ENCODE measurements at regions not wholly inside any gene's neighbourhood (a gene's known extent, or its start where the extent isn't known, plus 50 kb on each side); places are given as distances from the start of the nearest gene placed in this dataset.
"Not testable (repeated sequence)": the region's sequence is repeated elsewhere in the genome, so short reads cannot be mapped to it uniquely, and the experiment has no call there.

- no peaks in the 10 kb centered on the region for H3K9me3 ChIP-seq (ENCODE audit: control insufficient read depth in 2 of 2, insufficient read depth in 1 of 2, low read depth in 1 of 2, low read length in 1 of 2)
- H3K27ac ChIP-seq (ENCODE audit: low read depth in 2 of 2, low read length in 1 of 2), result no peak overlapping the region
- H3K27me3 ChIP-seq (ENCODE audit: control insufficient read depth in 1 of 2, insufficient read depth in 2 of 2, low read length in 2 of 2), result no peaks in the 10 kb centered on the region
- no peaks in the 10 kb centered on the region for H3K36me3 ChIP-seq (ENCODE audit: control insufficient read depth in 2 of 2, insufficient read depth in 2 of 2, low read length in 1 of 2)
- no peak overlapping the region for H3K4me3 ChIP-seq (ENCODE audit: low read depth in 1 of 2, low read length in 2 of 2)
- 64 to 73% methylated on average over 5 of the region's 5 CpGs for WGBS, 2 donors
- H3K4me1 ChIP-seq (ENCODE audit: control insufficient read depth in 2 of 2, insufficient read depth in 2 of 2, low read length in 1 of 2), result no peaks in the 10 kb centered on the region
Measured at GRCh38 chr5:124030043-124030491, 518.1 kb downstream of the CSNK1G3 start.

- Histone ChIP-seq H3K9me3 (ENCODE audit: control insufficient read depth in 2 of 2, insufficient read depth in 1 of 2, low read depth in 1 of 2, low read length in 1 of 2) (no peaks in the 10 kb centered on the region), H3K4me1 (ENCODE audit: control insufficient read depth in 2 of 2, insufficient read depth in 2 of 2, low read length in 1 of 2) (no peaks in the 10 kb centered on the region), H3K27me3 (ENCODE audit: control insufficient read depth in 1 of 2, insufficient read depth in 2 of 2, low read length in 2 of 2) (no peaks in the 10 kb centered on the region), H3K4me3 (ENCODE audit: low read depth in 1 of 2, low read length in 2 of 2) (no peak overlapping the region), H3K27ac (ENCODE audit: low read depth in 2 of 2, low read length in 1 of 2) (no peak overlapping the region), H3K36me3 (ENCODE audit: control insufficient read depth in 2 of 2, insufficient read depth in 2 of 2, low read length in 1 of 2) (no peaks in the 10 kb centered on the region)
- WGBS, 2 donors, result 87 to 88% methylated on average over 3 of the region's 3 CpGs
Measured at GRCh38 chr5:124027441-124027840, 515.5 kb downstream of the CSNK1G3 start.

GRCh38 chr5:124025306-124025845 is 513.4 kb downstream of the CSNK1G3 start:
- Histone ChIP-seq H3K27ac (ENCODE audit: low read depth in 2 of 2, low read length in 1 of 2) (no peak overlapping the region), H3K27me3 (ENCODE audit: control insufficient read depth in 1 of 2, insufficient read depth in 2 of 2, low read length in 2 of 2) (no peaks in the 10 kb centered on the region), H3K36me3 (ENCODE audit: control insufficient read depth in 2 of 2, insufficient read depth in 2 of 2, low read length in 1 of 2) (no peaks in the 10 kb centered on the region), H3K4me3 (ENCODE audit: low read depth in 1 of 2, low read length in 2 of 2) (no peak overlapping the region), H3K9me3 (ENCODE audit: control insufficient read depth in 2 of 2, insufficient read depth in 1 of 2, low read depth in 1 of 2, low read length in 1 of 2) (no peaks in the 10 kb centered on the region), H3K4me1 (ENCODE audit: control insufficient read depth in 2 of 2, insufficient read depth in 2 of 2, low read length in 1 of 2) (no peaks in the 10 kb centered on the region)
- 54 to 59% methylated on average over 6 of the region's 6 CpGs for WGBS, 2 donors

- WGBS, 2 donors, result 78 to 92% methylated on average over 3 of the region's 3 CpGs
- H3K4me1 ChIP-seq (ENCODE audit: control insufficient read depth in 2 of 2, insufficient read depth in 2 of 2, low read length in 1 of 2), result no peaks in the 10 kb centered on the region
- H3K27ac ChIP-seq (ENCODE audit: low read depth in 2 of 2, low read length in 1 of 2), result no peak overlapping the region
- no peaks in the 10 kb centered on the region for H3K9me3 ChIP-seq (ENCODE audit: control insufficient read depth in 2 of 2, insufficient read depth in 1 of 2, low read depth in 1 of 2, low read length in 1 of 2)
- no peaks in the 10 kb centered on the region for H3K27me3 ChIP-seq (ENCODE audit: control insufficient read depth in 1 of 2, insufficient read depth in 2 of 2, low read length in 2 of 2)
- H3K4me3 ChIP-seq (ENCODE audit: low read depth in 1 of 2, low read length in 2 of 2), result no peak overlapping the region
- no peaks in the 10 kb centered on the region for H3K36me3 ChIP-seq (ENCODE audit: control insufficient read depth in 2 of 2, insufficient read depth in 2 of 2, low read length in 1 of 2)
Measured at GRCh38 chr5:124022966-124023365, 511.0 kb downstream of the CSNK1G3 start.

- H3K4me3 ChIP-seq (ENCODE audit: low read depth in 1 of 2, low read length in 2 of 2), result no peak overlapping the region
- H3K9me3 ChIP-seq (ENCODE audit: control insufficient read depth in 2 of 2, insufficient read depth in 1 of 2, low read depth in 1 of 2, low read length in 1 of 2), result no peaks in the 10 kb centered on the region
- H3K27ac ChIP-seq (ENCODE audit: low read depth in 2 of 2, low read length in 1 of 2), result no peak overlapping the region
- 96 to 97% methylated on average over 1 of the region's 1 CpG for WGBS, 2 donors
- no peaks in the 10 kb centered on the region for H3K4me1 ChIP-seq (ENCODE audit: control insufficient read depth in 2 of 2, insufficient read depth in 2 of 2, low read length in 1 of 2)
- H3K36me3 ChIP-seq (ENCODE audit: control insufficient read depth in 2 of 2, insufficient read depth in 2 of 2, low read length in 1 of 2), result no peaks in the 10 kb centered on the region
- H3K27me3 ChIP-seq (ENCODE audit: control insufficient read depth in 1 of 2, insufficient read depth in 2 of 2, low read length in 2 of 2), result no peaks in the 10 kb centered on the region
Measured at GRCh38 chr5:124021776-124022175, 509.8 kb downstream of the CSNK1G3 start.

- H3K4me3 ChIP-seq (ENCODE audit: low read depth in 1 of 2, low read length in 2 of 2), result no peak overlapping the region
- WGBS, 2 donors, result 86 to 91% methylated on average over 1 of the region's 1 CpG
- H3K9me3 ChIP-seq (ENCODE audit: control insufficient read depth in 2 of 2, insufficient read depth in 1 of 2, low read depth in 1 of 2, low read length in 1 of 2), result no peaks in the 10 kb centered on the region
- no peaks in the 10 kb centered on the region for H3K4me1 ChIP-seq (ENCODE audit: control insufficient read depth in 2 of 2, insufficient read depth in 2 of 2, low read length in 1 of 2)
- H3K27me3 ChIP-seq (ENCODE audit: control insufficient read depth in 1 of 2, insufficient read depth in 2 of 2, low read length in 2 of 2), result no peaks in the 10 kb centered on the region
- no peaks in the 10 kb centered on the region for H3K36me3 ChIP-seq (ENCODE audit: control insufficient read depth in 2 of 2, insufficient read depth in 2 of 2, low read length in 1 of 2)
- H3K27ac ChIP-seq (ENCODE audit: low read depth in 2 of 2, low read length in 1 of 2), result no peak overlapping the region
Measured at GRCh38 chr5:124021066-124021641, 509.2 kb downstream of the CSNK1G3 start.

- not testable (repeated sequence) for H3K4me3 ChIP-seq (ENCODE audit: low read depth in 1 of 2, low read length in 2 of 2); H3K27me3 ChIP-seq (ENCODE audit: control insufficient read depth in 1 of 2, insufficient read depth in 2 of 2, low read length in 2 of 2); H3K27ac ChIP-seq (ENCODE audit: low read depth in 2 of 2, low read length in 1 of 2); H3K4me1 ChIP-seq (ENCODE audit: control insufficient read depth in 2 of 2, insufficient read depth in 2 of 2, low read length in 1 of 2); H3K36me3 ChIP-seq (ENCODE audit: control insufficient read depth in 2 of 2, insufficient read depth in 2 of 2, low read length in 1 of 2); H3K9me3 ChIP-seq (ENCODE audit: control insufficient read depth in 2 of 2, insufficient read depth in 1 of 2, low read depth in 1 of 2, low read length in 1 of 2)
- 87 to 93% methylated on average over 3 of the region's 5 CpGs for WGBS, 2 donors
Measured at GRCh38 chr5:124017321-124017720, 505.3 kb downstream of the CSNK1G3 start.

- Histone ChIP-seq H3K36me3 (ENCODE audit: control insufficient read depth in 2 of 2, insufficient read depth in 2 of 2, low read length in 1 of 2) (no peaks in the 10 kb centered on the region), H3K27me3 (ENCODE audit: control insufficient read depth in 1 of 2, insufficient read depth in 2 of 2, low read length in 2 of 2) (no peaks in the 10 kb centered on the region), H3K9me3 (ENCODE audit: control insufficient read depth in 2 of 2, insufficient read depth in 1 of 2, low read depth in 1 of 2, low read length in 1 of 2) (peaks cover 0 to 2% of the 10 kb centered on the region in 2 donors), H3K27ac (ENCODE audit: low read depth in 2 of 2, low read length in 1 of 2) (no peak overlapping the region), H3K4me1 (ENCODE audit: control insufficient read depth in 2 of 2, insufficient read depth in 2 of 2, low read length in 1 of 2) (no peaks in the 10 kb centered on the region), H3K4me3 (ENCODE audit: low read depth in 1 of 2, low read length in 2 of 2) (no peak overlapping the region)
- 80 to 81% methylated on average over 2 of the region's 2 CpGs for WGBS, 2 donors
Measured at GRCh38 chr5:124007675-124008398, 495.9 kb downstream of the CSNK1G3 start.

- WGBS, 2 donors, result 90 to 92% methylated on average over 4 of the region's 4 CpGs
- Histone ChIP-seq H3K36me3 (ENCODE audit: control insufficient read depth in 2 of 2, insufficient read depth in 2 of 2, low read length in 1 of 2) (no peaks in the 10 kb centered on the region), H3K27me3 (ENCODE audit: control insufficient read depth in 1 of 2, insufficient read depth in 2 of 2, low read length in 2 of 2) (no peaks in the 10 kb centered on the region), H3K4me3 (ENCODE audit: low read depth in 1 of 2, low read length in 2 of 2) (no peak overlapping the region), H3K4me1 (ENCODE audit: control insufficient read depth in 2 of 2, insufficient read depth in 2 of 2, low read length in 1 of 2) (no peaks in the 10 kb centered on the region), H3K9me3 (ENCODE audit: control insufficient read depth in 2 of 2, insufficient read depth in 1 of 2, low read depth in 1 of 2, low read length in 1 of 2) (no peaks in the 10 kb centered on the region), H3K27ac (ENCODE audit: low read depth in 2 of 2, low read length in 1 of 2) (no peak overlapping the region)
Measured at GRCh38 chr5:124001036-124001615, 489.1 kb downstream of the CSNK1G3 start.

Measured in esophagus (tissue), 2 donors.